A549 (cell line): ENCODE measurements at regions not wholly inside any gene's neighbourhood (a gene's known extent, or its start where the extent isn't known, plus 50 kb on each side); places are given as distances from the start of the nearest gene placed in this dataset.
"Not testable (repeated sequence)": the region's sequence is repeated elsewhere in the genome, so short reads cannot be mapped to it uniquely, and the experiment has no call there.

ENCODE experiments used
- ATAC-seq, 2 experiments: fragments of 200-7000 bp in 1 of 2; fragments of >200 bp in 1 of 2; cut with Nextera tagmentation in 1 of 2; cut with Tn5 transposase in 1 of 2; 3 replicates each; pipeline versions ENCODE4 v1.8.0 to v1.9.1; 2018 to 2020; ENCODE audit warnings: mild to moderate bottlenecking in 1 of 2, moderate library complexity in 1 of 2
- CTCF ChIA-PET: fragments of 300-600 bp; sonication (Branson Sonifier 250); formaldehyde crosslinking; extraction: SDS; loops from one replicate; lab custom pipeline; 2021; ENCODE audit warnings: antibody characterized with exemption, inconsistent platforms; lab: Yijun Ruan, JAX
- POLR2A ChIA-PET: fragments of 350-600 bp; formaldehyde crosslinking; extraction: SDS; loops from one replicate; lab custom pipeline; 2021; ENCODE audit warnings: antibody characterized with exemption, inconsistent platforms; lab: Yijun Ruan, JAX
- DNase-seq, 2 experiments: peaks; one replicate each; pipeline versions ENCODE4 v3.0.0 to v3.0.0-alpha.2; 2011 to 2016; ENCODE audit warnings: low read depth in 1 of 2, low spot score in 1 of 2
- FAIRE-seq: peaks from 2 replicates; lab custom pipeline; 2011; peaks lifted over from hg19 to GRCh38; lab: Jason Lieb, UNC
- H3K27ac ChIP-seq, 2 experiments: fragments of >200 bp; sonication (Bioruptor Twin); formaldehyde crosslinking; 3 replicates each; pipeline ENCODE4 v1.5.1; 2016 to 2017
- H3K4me1 ChIP-seq: fragments of >200 bp; sonication (Bioruptor Twin); formaldehyde crosslinking; 3 replicates; pipeline ENCODE4 v1.6.1; 2016
- H3K4me2 ChIP-seq: fragments of >200 bp; sonication (Bioruptor Twin); formaldehyde crosslinking; 3 replicates; pipeline ENCODE4 v1.6.1; 2016
- H3K4me3 ChIP-seq: fragments of >200 bp; sonication (Bioruptor Twin); formaldehyde crosslinking; 3 replicates; pipeline ENCODE4 v1.5.1; 2016
- H3K9me3 ChIP-seq: fragments of >200 bp; sonication (Bioruptor Twin); formaldehyde crosslinking; 3 replicates; pipeline ENCODE4 v1.6.1; 2016
- CBX8 ChIP-seq: fragments of 200-600 bp; sonication (generic); IDR thresholded peaks from 2 replicates; pipeline ENCODE4 v1.6.1; 2016
- CHD2 ChIP-seq: fragments of 150-350 bp; IDR thresholded peaks from 2 replicates; pipeline ENCODE4 v1.6.1; 2014; ENCODE audit warnings: low read length; ENCODE audit not compliant: partially characterized antibody
- CHD4 ChIP-seq: fragments of 200-600 bp; sonication (generic); IDR thresholded peaks from 2 replicates; pipeline ENCODE4 v1.6.1; 2016; ENCODE audit warnings: antibody characterized with exemption, mild to moderate bottlenecking, borderline replicate concordance
- EHMT2 ChIP-seq: fragments of 200-600 bp; sonication (generic); IDR thresholded peaks from 2 replicates; pipeline ENCODE4 v1.6.1; 2016; ENCODE audit warnings: antibody characterized with exemption, low read depth, mild to moderate bottlenecking, moderate library complexity
- EP300 ChIP-seq, 2 experiments: fragments of >200 bp; sonication (Bioruptor Twin); formaldehyde crosslinking; IDR thresholded peaks; 2 replicates in 1 of 2; 3 replicates in 1 of 2; pipeline ENCODE4 v1.6.1; 2016 to 2017
- GATA3 ChIP-seq: IDR thresholded peaks from 2 replicates; pipeline ENCODE4 v1.6.1; 2012; ENCODE audit warnings: borderline replicate concordance
- JUN ChIP-seq, 2 experiments: fragments of >200 bp; sonication (Bioruptor Twin); formaldehyde crosslinking; IDR thresholded peaks; 2 replicates in 1 of 2; 3 replicates in 1 of 2; pipeline ENCODE4 v1.6.1; 2016 to 2017
- NPAS2 ChIP-seq: fragments of 250-450 bp; sonication (Bioruptor Pico); IDR thresholded peaks from 2 replicates; pipeline ENCODE4 v1.8.0; 2022; ENCODE audit warnings: mild to moderate bottlenecking, moderate library complexity, borderline replicate concordance
- NR3C1 ChIP-seq: fragments of >200 bp; sonication (Bioruptor Twin); formaldehyde crosslinking; IDR thresholded peaks from 3 replicates; pipeline ENCODE4 v1.6.1; 2017
- POLR2A ChIP-seq: IDR thresholded peaks from 2 replicates; pipeline ENCODE4 v1.6.1; 2012; ENCODE audit warnings: mild to moderate bottlenecking, low read length
- POLR2AphosphoS2 ChIP-seq: conservative IDR thresholded peaks from 2 replicates; pipeline ENCODE4 v1.6.1; 2012; ENCODE audit warnings: low read length, improper control_type of control experiment, inconsistent platforms
- RAD21 ChIP-seq, 2 experiments: fragments of >200 bp in 1 of 2; sonication (Bioruptor Twin) in 1 of 2; formaldehyde crosslinking in 1 of 2; IDR thresholded peaks in 1 of 2; conservative IDR thresholded peaks in 1 of 2; 2 replicates in 1 of 2; 3 replicates in 1 of 2; pipeline ENCODE4 v1.6.1; 2012 to 2018; ENCODE audit warnings: inconsistent platforms in 1 of 2
- RCOR1 ChIP-seq: fragments of 150-350 bp; IDR thresholded peaks from 2 replicates; pipeline ENCODE4 v1.6.1; 2014; ENCODE audit warnings: antibody characterized with exemption, low read length, low read depth
- RNF2 ChIP-seq: fragments of 200-600 bp; sonication (generic); IDR thresholded peaks from 2 replicates; pipeline ENCODE4 v1.6.1; 2016; ENCODE audit warnings: low read depth, mild to moderate bottlenecking, antibody characterized with exemption, moderate library complexity, borderline replicate concordance
- SREBF2 ChIP-seq: fragments of 450-650 bp; IDR thresholded peaks from 2 replicates; pipeline ENCODE4 v1.6.1; 2014; ENCODE audit warnings: mild to moderate bottlenecking, moderate library complexity
- TP53 ChIP-seq: fragments of 250-450 bp; sonication (Bioruptor Pico); IDR thresholded peaks from 2 replicates; pipeline ENCODE4 v1.5.0; 2021; ENCODE audit warnings: mild to moderate bottlenecking, moderate library complexity
- ZFP36 ChIP-seq: fragments of 450-650 bp; IDR thresholded peaks from 2 replicates; pipeline ENCODE4 v1.6.1; 2014; ENCODE audit warnings: borderline replicate concordance; ENCODE audit not compliant: partially characterized antibody
- ZSCAN20 ChIP-seq: fragments of 250-450 bp; sonication (Bioruptor Pico); IDR thresholded peaks from 2 replicates; pipeline ENCODE4 v1.8.0; 2022; ENCODE audit warnings: mild to moderate bottlenecking, moderate library complexity
- WGBS: methylation state at CpG from one replicate; pipeline ENCODE4 v1.1.6; 2017; ENCODE audit errors: missing lambda C conversion rate; 5-methylcytosine and 5-hydroxymethylcytosine counted together
- TF ChIP-seq, protein P1 (sequence below): fragments of 200-600 bp; sonication (generic); IDR thresholded peaks from 2 replicates; pipeline ENCODE4 v1.6.1; 2016; ENCODE audit warnings: antibody characterized with exemption, mild to moderate bottlenecking, moderate library complexity
- TF ChIP-seq, protein P2 (sequence below): fragments of 250-450 bp; sonication (Bioruptor Pico); IDR thresholded peaks from 2 replicates; pipeline ENCODE4 v1.5.0; 2020; ENCODE audit warnings: low read depth, mild to moderate bottlenecking, moderate library complexity
- TF ChIP-seq, protein P3 (sequence below): fragments of >200 bp; sonication (Bioruptor Twin); formaldehyde crosslinking; IDR thresholded peaks from 2 replicates; pipeline ENCODE4 v1.6.1; 2016

DNA sequence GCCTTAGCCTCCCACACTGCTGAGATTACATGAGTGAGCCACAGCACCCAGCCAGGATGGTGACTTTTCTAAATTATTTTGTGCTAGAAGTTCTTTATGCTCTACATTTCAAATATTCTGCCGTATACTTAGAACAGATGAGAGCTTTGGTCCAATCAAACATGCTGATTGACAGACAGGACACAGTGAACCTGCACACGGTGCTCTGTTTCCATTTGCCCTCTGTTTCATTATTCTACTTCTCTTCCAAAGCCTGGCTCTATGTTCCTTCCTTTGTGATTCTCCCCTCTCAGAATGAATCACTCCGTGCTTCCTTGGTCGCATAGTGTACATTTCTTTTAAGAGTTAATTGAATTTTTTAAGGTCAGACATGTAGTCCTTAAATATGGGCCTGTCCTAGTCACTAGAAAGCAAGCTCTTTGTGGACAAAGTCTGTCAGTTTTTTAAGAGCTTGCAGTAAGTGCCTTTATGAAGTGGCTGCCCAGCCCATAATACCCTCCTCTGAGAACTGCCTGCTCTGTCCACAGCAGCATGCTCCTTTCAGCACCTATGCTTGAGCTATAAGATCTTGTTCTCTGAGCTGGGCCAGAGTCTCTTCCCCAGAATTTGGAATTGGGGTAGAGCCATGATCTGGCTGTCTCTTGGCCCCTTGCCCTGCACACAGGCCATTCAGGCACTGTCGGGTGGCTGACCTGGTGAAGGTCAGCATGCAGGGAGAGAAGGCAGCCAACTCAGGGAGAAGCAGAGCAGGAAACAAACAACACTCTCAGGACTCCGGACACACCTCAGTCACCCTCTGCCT lies 66.8 kb upstream of the SLC44A3 start:
- H3K4me1 ChIP-seq = peaks cover 19% of the 10 kb centered on the region
- FAIRE-seq = no peak
- POLR2A ChIA-PET = no interaction called here
- no peak for TF ChIP-seq RAD21 (conservative IDR thresholded peaks at IDR 0.05 in 1 of 2, IDR thresholded peaks at IDR 0.05 in 1 of 2)
- H3K4me3 ChIP-seq = no peak overlapping the region
- CTCF ChIA-PET = interaction anchor here (0.6 to 1.0 kb wide), 3 partner anchors 8 to 112 kb away, joined by 3 to 4 read pairs (median 3); no protein-coding TSS in a partner anchor
- H3K4me2 ChIP-seq = peak overlapping the region; percentile 19; the same call in 1 of the 3 replicates
- 54% methylated on average over 6 of the region's 6 CpGs for WGBS
- no peak; a peak in 1 of 6 replicates for ATAC-seq
- H3K9me3 ChIP-seq = peaks cover 4% of the 10 kb centered on the region
- DNase-seq = no peak
- peak overlapping the region; percentile 40 to 60; a peak in 3 of 6 replicates for H3K27ac ChIP-seq

DNA sequence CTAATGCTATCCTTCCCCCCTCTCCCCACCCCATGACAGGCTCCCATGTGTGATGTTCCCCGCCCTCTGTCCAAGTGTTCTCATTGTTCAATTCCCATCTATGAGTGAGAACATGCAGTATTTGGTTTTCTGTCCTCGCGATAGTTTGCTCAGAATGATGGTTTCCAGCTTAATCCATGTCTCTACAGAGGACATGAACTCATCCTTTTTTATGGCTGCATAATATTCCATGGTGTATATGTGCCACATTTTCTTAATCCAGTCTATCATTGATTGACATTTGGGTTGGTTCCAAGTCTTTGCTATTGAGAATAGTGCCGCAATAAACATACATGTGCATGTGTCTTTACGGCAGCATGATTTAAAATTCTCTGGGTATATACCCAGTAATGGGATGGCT lies 68.7 kb upstream of the SLC44A3 start:
- POLR2A ChIA-PET, ATAC-seq, H3K4me3 ChIP-seq, H3K27ac ChIP-seq, FAIRE-seq, CTCF ChIA-PET, DNase-seq, H3K9me3 ChIP-seq, H3K4me2 ChIP-seq: not testable (repeated sequence)
- peaks cover 19% of the 10 kb centered on the region for H3K4me1 ChIP-seq
- WGBS = 77% methylated on average over 5 of the region's 5 CpGs

DNA sequence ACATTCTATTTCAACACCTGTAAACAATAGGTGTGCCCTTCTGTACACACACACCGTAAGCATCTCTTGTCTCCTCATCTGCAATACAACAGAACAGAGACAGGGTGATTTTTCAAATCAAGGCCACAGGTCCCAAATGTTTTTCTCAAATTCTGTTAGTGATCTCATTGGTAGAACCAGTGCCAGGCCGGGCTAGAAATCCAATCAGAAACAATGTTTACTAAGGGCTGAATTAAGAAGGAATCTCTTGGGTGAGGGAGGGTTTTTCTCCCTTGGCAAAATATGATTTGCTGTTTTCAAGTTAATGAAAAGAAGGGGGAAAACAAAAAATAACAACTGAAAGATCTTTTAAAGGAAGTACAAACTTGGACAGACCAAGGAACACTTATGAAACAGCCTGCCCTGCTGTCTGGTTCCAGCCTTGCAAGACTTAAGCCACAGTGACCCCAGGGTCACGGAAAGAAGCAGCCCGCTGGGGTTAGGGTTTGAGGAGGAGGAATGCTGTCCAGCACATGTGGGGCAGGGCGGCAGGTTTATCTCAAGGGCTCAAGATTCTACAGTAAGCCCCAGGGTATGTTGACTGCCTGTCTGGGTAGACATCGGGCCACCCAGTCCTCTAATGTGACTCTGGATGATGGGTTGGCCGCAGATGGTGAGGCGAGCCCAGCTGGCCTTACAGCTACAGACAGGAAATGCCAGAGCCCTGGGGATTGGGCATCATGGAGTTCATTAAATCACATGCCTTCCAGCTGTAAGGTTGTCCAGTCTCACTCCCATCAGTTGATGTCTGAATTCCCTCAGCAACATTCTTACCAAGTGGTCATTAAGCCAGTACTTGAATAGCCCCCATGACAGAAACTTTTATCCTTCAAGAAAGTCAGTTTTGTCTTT lies 73.3 kb upstream of the SLC44A3 start:
- FAIRE-seq = no peak
- Histone ChIP-seq H3K9me3 (peaks cover 4% of the 10 kb centered on the region), H3K4me2 (no peak overlapping the region), H3K27ac (no peak overlapping the region), H3K4me3 (no peak overlapping the region), H3K4me1 (no peaks in the 10 kb centered on the region)
- ChIA-PET POLR2A (no interaction called here), CTCF (no interaction called here)
- WGBS = 63% methylated on average over 8 of the region's 8 CpGs
- no peak for ATAC-seq
- DNase-seq = no peak
- TF ChIP-seq RCOR1 = no peak
- no peak for TF ChIP-seq GATA3
- TF ChIP-seq, protein P1, sequence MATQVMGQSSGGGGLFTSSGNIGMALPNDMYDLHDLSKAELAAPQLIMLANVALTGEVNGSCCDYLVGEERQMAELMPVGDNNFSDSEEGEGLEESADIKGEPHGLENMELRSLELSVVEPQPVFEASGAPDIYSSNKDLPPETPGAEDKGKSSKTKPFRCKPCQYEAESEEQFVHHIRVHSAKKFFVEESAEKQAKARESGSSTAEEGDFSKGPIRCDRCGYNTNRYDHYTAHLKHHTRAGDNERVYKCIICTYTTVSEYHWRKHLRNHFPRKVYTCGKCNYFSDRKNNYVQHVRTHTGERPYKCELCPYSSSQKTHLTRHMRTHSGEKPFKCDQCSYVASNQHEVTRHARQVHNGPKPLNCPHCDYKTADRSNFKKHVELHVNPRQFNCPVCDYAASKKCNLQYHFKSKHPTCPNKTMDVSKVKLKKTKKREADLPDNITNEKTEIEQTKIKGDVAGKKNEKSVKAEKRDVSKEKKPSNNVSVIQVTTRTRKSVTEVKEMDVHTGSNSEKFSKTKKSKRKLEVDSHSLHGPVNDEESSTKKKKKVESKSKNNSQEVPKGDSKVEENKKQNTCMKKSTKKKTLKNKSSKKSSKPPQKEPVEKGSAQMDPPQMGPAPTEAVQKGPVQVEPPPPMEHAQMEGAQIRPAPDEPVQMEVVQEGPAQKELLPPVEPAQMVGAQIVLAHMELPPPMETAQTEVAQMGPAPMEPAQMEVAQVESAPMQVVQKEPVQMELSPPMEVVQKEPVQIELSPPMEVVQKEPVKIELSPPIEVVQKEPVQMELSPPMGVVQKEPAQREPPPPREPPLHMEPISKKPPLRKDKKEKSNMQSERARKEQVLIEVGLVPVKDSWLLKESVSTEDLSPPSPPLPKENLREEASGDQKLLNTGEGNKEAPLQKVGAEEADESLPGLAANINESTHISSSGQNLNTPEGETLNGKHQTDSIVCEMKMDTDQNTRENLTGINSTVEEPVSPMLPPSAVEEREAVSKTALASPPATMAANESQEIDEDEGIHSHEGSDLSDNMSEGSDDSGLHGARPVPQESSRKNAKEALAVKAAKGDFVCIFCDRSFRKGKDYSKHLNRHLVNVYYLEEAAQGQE = no peak
- no peak for TF ChIP-seq POLR2AphosphoS2
- TF ChIP-seq TP53 (CRISPR knock-in tag) = no peak
- TF ChIP-seq CHD2 = no peak
- TF ChIP-seq CBX8 = no peak
- no peak for TF ChIP-seq NR3C1
- no peak for TF ChIP-seq CHD4
- TF ChIP-seq JUN (IDR thresholded peaks at IDR 0.05) = no peak
- TF ChIP-seq SREBF2 = no peak
- no peak for TF ChIP-seq NPAS2 (CRISPR knock-in tag)
- TF ChIP-seq, protein P2, sequence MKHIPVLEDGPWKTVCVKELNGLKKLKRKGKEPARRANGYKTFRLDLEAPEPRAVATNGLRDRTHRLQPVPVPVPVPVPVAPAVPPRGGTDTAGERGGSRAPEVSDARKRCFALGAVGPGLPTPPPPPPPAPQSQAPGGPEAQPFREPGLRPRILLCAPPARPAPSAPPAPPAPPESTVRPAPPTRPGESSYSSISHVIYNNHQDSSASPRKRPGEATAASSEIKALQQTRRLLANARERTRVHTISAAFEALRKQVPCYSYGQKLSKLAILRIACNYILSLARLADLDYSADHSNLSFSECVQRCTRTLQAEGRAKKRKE (CRISPR knock-in tag) = no peak
- no peak for TF ChIP-seq EP300 (IDR thresholded peaks at IDR 0.05)
- TF ChIP-seq ZSCAN20 = no peak
- no peak for TF ChIP-seq POLR2A
- TF ChIP-seq RNF2 = no peak
- TF ChIP-seq, protein P3, sequence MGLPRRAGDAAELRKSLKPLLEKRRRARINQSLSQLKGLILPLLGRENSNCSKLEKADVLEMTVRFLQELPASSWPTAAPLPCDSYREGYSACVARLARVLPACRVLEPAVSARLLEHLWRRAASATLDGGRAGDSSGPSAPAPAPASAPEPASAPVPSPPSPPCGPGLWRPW = no peak
- TF ChIP-seq ZFP36 = no peak
- no peak for TF ChIP-seq EHMT2
- TF ChIP-seq, all 56 proteins: peak for 0
